ENCODE measurements at regions not wholly inside any gene's neighbourhood (a gene's known extent, or its start where the extent isn't known, plus 50 kb on each side); places are given as distances from the start of the nearest gene placed in this dataset.

GRCh38 chrX:40484408-40485091 lies 96.2 kb upstream of the ATP6AP2 start:
- no peak for DNase-seq

GRCh38 chrX:40483502-40483901 lies 97.3 kb upstream of the ATP6AP2 start:
- DNase-seq = no peak

DNA sequence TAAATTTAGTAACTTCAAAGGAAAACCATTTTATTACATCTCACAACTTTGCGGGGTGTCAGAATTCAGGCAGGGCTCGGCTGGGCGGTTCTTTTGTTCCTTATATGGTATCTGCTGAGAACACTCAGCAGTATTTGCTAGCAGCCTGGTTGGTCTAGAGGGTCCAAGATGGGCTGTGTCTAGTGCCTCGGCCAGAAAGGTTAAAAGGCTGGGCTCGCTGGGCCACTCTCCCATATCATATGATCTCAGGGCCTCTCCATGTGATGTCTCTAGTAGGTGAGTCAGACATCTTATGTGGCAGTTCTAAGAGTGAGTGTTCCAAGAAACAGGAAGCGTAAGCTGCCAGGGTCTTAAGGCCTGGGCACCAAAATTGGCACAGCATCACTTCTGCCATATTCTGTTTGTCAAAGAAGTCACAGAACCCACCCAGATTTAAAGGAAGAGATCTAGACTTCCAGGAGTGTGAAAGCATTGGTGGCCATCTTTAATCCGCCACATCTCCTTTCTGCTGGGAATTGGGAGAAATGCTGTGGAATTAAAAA lies 100.9 kb upstream of the ATP6AP2 start:
- no peak for DNase-seq

GRCh38 chrX:40478474-40479065 lies 102.2 kb upstream of the ATP6AP2 start:
- DNase-seq = no peak

- DNase-seq = no peak
Observed at GRCh38 chrX:40476958-40477357, 103.8 kb upstream of the ATP6AP2 start.

GRCh38 chrX:40474645-40475044 lies 106.1 kb upstream of the ATP6AP2 start:
- no peak for DNase-seq

DNA sequence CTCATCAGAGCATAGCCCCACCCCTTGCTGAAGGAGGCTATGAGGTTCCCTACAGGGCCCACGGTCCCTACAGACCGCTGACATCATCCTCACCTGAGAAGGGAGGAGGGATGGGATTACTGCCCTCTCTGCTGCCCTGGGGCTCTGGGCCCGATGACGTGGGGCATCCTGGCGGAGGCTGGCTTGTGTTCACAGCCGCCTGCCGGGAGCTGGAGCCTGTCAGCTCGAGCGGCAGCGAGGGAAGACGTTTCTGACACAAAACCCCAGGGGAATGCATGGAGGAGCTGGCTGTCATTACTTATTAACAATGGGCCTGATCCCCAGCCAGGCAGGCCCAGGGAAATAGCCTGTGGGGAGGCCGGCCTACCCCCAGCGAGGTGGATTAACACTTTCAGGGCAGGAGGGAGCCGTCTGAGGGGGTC lies 106.6 kb upstream of the ATP6AP2 start:
- no peak for DNase-seq

- DNase-seq = no peak
Observed at GRCh38 chrX:40473460-40474204, 107.1 kb upstream of the ATP6AP2 start.

DNA sequence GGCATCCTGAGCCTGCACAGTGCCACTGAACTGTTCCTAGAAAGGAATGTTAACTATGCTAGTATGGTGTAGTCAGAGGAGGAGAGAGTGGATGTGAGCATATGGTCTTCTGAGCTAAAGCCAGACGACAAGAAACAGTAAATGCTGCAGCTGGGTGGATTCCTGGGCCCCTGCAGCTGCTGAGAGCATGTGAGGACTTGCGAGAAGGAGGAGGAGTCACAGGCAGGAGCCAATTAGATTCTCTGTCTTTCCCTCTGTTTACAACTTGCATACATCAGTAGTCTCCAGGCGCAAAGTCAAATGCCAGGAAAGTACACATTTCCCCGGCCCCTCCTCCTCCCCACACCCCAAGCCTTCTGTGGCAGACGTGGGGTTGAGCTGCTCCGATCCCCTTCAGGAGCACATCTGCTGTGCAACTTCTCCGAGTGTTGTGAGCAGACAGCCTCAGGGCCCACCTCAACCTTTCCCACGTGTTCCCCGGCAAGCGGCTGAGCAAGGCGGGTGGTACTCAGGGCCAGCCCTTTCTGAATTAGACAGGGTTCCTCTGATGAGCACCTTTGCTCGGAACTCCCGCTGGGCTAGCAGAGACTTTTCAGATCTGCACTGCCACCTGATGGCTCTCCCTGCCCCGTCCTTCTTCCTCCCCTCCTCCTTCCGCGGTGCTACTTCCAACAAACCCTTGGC lies 108.7 kb upstream of the ATP6AP2 start:
- no peak for DNase-seq

- DNase-seq = no peak
Observed at GRCh38 chrX:40470830-40471429, 109.8 kb upstream of the ATP6AP2 start.

DNA sequence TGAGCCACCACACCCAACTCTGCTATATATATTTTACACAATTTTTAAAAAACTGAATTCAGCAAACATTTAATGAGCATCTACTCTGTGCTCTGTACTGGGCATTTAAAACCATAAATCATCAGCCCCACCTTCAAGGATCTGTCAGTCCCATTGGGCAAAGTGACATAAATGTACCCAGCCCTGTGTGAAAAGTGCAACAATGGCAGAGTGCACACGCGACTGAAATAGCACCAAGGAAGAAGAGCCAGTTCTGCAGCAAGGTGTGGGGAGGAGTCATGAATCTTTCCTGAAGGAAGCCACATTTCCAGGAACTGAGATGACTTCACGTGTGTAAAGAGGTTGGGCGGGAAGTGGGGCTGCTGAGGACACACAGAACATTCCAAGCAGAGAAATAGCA lies 111.5 kb upstream of the ATP6AP2 start:
- no peak for DNase-seq

DNA sequence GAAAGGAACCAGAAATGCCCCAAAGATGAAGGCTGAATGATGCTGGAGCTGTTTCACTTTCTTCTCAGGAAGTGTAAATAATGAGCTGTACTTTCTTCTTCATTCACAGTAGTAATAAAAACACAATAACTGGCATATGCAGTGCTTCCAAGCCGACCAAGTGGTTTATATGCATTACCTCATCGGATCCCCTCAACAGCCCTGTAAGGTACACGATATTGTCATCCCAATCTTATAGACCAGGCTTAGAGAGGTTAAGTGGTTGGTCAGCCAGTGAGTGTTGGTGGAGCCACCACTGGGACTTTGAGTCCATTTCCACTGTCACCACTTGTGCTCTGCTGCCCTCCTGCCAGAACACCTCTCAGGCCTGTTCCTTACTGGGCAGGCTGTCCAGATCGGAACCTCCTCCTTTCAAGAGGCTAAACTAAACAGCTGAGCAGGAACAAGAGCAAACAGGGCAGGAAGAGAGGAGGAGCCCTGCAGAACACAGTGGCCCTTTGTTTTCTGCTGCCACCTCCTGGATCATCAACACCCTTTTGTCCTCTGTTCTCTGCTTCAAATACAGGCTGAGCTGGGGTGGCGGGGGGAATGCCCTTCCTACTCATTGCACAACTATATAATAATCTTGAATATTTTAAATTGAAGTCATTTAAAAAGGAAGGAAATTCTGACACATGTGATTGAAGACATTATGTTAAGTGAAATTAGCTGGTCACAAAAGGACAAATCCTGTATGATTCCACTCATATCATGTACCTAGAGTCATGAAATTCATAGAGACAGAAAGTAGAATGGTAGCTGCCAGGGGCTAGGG lies 112.5 kb upstream of the ATP6AP2 start:
- peak in 1 of 2 experiments; percentile 1 for DNase-seq

GRCh38 chrX:40467454-40467853 lies 113.3 kb upstream of the ATP6AP2 start:
- DNase-seq = no peak

DNA sequence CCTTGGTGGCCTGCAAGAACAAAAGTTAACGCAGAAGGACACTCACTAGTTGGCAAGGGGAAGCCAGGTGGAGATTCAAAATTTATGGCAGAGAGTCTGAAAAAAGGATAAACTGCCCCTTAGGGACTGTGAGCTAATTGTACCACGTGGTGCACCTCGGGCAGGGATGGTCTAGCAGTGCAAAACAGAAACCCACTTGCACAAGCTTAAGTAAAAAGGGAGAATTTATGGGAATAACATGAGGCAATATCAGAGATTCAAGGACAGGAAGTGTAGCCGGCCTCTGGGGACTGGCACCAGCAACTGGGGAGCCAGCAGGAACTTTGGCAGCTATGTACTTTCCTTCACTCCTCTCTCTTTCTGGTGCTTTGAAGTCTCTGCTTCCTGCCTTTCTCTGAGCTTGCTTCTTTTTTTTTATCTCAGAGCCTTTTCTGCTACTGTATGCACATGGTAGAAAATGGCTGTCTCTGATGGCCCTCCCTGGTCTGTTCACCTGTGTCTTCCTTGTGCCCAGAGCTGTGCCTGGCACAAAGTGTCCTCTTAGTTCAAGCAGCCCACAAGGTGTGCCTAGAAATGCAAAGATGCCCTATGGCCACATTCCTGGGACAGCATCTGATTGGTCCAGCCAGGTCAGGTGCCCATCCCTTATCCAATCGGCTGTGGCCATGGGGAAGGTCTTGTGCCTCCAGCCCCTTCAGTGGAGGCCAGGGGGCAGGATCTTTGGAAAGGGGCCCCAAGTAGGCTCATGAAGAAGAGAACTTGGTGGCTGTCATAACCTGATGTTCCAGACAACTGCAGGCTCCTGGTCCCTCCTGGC lies 114.8 kb upstream of the ATP6AP2 start:
- no peak for DNase-seq

DNA sequence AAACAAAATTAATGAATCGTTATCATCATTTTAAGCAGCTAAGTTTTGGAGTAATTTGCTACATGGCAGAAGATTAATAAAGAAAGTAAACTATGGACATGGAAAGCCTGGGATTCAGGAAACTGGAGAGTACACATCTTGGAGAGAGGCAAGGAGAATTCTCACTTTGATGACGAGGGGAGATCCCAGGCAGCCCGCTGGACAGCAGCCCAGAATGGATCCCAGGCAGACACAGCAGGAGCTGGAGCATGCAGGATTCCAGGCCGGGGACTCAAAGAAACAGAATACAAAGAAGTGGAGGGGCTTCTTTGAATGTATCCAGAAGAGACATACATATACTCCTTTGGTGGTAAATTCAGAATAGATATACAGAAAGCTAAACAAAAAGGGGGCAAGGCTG lies 118.0 kb upstream of the ATP6AP2 start:
- DNase-seq = no peak

- no peak for DNase-seq
Observed at GRCh38 chrX:40460926-40461325, 119.8 kb upstream of the ATP6AP2 start.

DNA sequence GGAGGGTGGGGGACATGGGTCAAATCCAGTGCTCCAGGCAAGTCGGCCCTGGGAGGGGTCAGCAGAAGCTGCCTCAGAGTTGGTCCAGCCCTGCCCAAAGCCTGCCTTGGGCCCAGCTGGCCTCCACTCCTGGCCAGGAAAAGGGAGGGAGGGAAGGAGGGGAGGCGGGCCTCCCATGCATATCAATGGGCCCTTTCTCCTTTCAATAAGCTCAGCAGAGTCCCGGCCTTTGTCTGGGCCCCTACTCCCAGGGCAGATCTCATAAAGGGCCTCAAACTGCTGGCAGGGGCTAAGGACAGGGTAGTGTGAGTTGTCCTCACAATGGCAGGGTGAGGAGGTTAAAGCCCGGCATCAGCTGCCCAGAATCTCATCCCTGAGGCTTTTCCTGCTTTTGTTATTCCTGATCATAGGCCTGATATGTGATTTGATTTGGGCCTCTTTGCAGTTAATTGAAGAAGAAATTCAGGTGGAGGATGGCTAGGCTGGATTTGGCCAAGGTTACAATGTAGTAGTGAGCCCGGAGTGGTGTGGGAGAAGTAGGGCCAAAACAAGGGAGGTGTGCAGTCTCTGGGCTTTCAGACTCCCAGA lies 121.1 kb upstream of the ATP6AP2 start:
- DNase-seq = no peak

DNA sequence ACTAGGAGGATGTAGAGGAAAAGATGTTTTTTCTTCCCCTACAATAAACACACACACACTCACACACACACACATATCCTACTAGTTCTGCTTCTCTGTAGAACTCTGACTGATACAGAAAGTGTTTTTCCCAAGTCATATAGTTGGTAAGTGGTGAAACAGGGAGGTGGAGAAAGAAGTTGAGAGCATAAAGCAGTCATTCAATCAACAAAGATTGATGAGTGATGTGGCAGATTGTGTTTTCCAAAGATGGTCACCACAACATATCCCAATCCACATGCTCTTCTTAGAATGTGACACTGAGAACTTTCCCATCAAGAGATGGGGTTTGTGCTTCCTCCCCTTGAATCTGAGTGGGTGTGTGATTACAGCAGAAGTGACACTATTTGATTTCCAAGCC lies 123.4 kb upstream of the ATP6AP2 start:
- no peak for DNase-seq

DNA sequence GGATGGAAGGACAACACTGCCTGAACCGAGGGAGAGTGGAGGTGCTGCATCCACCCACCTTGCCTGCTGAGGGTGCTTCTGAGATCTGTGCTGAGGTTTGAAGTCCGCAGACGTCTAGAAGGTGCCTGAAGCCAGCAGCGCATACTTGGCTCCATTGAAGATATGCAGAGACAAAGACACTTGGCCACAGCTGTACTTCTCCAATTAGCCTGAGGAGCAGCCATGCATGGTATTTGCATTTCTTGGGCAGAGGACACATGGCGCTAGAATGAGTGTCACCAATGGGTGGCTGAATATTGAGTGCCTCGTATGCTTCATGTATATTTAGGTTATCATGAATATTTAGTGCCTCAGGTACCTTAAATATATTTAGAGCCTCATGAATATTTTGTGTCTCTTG lies 128.7 kb upstream of the ATP6AP2 start:
- DNase-seq = no peak

- DNase-seq = no peak
Observed at GRCh38 chrX:40449956-40450706, 130.6 kb upstream of the ATP6AP2 start.
